ENCODE measurements at regions not wholly inside any gene's neighbourhood (a gene's known extent, or its start where the extent isn't known, plus 50 kb on each side); places are given as distances from the start of the nearest gene placed in this dataset.
A peak's percentile ranks its signal among the peaks of the same experiment; 100 is the strongest.

DNA sequence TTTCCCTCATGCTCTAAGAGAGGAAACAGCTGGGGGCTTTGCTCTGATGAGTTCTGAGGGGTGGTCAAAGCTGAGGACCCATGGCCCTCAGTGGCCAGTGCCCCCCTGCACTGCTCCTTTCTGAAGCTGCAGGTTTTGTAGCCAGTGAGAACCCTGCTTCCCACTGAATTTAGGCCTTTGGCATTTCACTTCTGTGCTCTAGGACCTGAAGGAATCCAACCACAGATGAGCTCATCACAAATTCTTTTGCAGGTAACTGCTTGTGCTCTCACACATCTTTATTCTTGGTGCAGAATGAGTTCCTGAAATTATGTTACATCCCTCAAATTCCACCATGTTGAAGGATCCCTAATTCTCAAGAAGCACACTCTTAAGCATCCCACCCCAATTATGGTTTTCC is 248.7 kb upstream of the IRF2BP2 start:
- no peak for DNase-seq
- in situ Hi-C loops (cut with MboI; ENCODE audit: low pct_ligation_motif_present in 1 of 4, low pct_unique_long_range_greater_than_20kb in 1 of 4, low sequenced_read_pairs in 3 of 4): loop anchor here in 1 of 4 donors (25.0 kb wide), 1 partner anchor 246 kb away; the partner anchor contains the start of gene IRF2BP2
- no peaks in the 10 kb centered on the region for H3K9me3 ChIP-seq
- peaks cover 15 to 34% (median 28%) of the 10 kb centered on the region in 4 donors for H3K4me1 ChIP-seq
- H3K36me3 ChIP-seq: no peaks in the 10 kb centered on the region
- intact Hi-C loops (cut with DNase I; ENCODE audit: low total_unique reads): no loop called here
- H3K4me3 ChIP-seq: no peak overlapping the region
- no peak overlapping the region for H3K27ac ChIP-seq
- no peaks in the 10 kb centered on the region for H3K27me3 ChIP-seq
- TF ChIP-seq, protein P1, sequence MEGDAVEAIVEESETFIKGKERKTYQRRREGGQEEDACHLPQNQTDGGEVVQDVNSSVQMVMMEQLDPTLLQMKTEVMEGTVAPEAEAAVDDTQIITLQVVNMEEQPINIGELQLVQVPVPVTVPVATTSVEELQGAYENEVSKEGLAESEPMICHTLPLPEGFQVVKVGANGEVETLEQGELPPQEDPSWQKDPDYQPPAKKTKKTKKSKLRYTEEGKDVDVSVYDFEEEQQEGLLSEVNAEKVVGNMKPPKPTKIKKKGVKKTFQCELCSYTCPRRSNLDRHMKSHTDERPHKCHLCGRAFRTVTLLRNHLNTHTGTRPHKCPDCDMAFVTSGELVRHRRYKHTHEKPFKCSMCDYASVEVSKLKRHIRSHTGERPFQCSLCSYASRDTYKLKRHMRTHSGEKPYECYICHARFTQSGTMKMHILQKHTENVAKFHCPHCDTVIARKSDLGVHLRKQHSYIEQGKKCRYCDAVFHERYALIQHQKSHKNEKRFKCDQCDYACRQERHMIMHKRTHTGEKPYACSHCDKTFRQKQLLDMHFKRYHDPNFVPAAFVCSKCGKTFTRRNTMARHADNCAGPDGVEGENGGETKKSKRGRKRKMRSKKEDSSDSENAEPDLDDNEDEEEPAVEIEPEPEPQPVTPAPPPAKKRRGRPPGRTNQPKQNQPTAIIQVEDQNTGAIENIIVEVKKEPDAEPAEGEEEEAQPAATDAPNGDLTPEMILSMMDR (IDR thresholded peaks at IDR 0.05): no peak
- TF ChIP-seq EP300 (IDR thresholded peaks at IDR 0.05; ENCODE audit: low read depth) (no peak), POLR2A (IDR thresholded peaks at IDR 0.05) (no peak), POLR2AphosphoS5 (IDR thresholded peaks at IDR 0.05) (no peak)

DNA sequence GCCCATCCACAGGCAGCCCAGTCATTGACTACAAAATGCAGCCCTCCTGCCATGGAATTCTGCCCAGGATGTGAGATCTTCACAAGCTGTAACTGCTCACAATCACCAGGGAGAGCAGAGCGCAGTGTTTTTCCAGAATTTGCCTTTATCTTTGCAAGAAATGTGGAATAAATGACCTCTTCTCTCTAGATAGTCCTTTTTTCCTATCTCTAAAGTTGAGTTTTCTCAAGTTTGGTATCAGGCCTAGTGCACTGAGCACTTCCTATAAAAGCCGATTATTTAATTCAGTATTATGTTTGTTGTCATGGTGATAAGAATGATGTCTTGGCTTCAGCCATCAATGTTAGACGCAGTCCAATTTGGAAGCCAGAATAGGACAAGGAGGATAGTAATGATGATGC is 246.9 kb upstream of the IRF2BP2 start:
- Histone ChIP-seq H3K9me3 (no peaks in the 10 kb centered on the region), H3K36me3 (no peaks in the 10 kb centered on the region), H3K4me1 (peaks cover 0 to 19% (median 12%) of the 10 kb centered on the region in 4 donors), H3K4me3 (no peak overlapping the region), H3K27me3 (no peaks in the 10 kb centered on the region), H3K27ac (peak overlapping the region; percentile 38 to 66 (median 54))
- intact Hi-C loops (cut with DNase I; ENCODE audit: low total_unique reads) (no loop called here), in situ Hi-C loops (cut with MboI; ENCODE audit: low pct_ligation_motif_present in 1 of 4, low pct_unique_long_range_greater_than_20kb in 1 of 4, low sequenced_read_pairs in 3 of 4) (loop anchor here in 1 of 4 donors (25.0 kb wide), 1 partner anchor 245 kb away; the partner anchor contains the start of gene IRF2BP2)
- WGBS, 2 donors (ENCODE audit: low coverage in 1 of 2): 73 to 79% methylated on average over 2 to 3 of the region's 3 CpGs
- no peak for DNase-seq
- TF ChIP-seq EP300 (IDR thresholded peaks at IDR 0.05; ENCODE audit: low read depth) (no peak), POLR2AphosphoS5 (IDR thresholded peaks at IDR 0.05) (peak in 2 of 3 donors; percentile 15 to 19)

DNA sequence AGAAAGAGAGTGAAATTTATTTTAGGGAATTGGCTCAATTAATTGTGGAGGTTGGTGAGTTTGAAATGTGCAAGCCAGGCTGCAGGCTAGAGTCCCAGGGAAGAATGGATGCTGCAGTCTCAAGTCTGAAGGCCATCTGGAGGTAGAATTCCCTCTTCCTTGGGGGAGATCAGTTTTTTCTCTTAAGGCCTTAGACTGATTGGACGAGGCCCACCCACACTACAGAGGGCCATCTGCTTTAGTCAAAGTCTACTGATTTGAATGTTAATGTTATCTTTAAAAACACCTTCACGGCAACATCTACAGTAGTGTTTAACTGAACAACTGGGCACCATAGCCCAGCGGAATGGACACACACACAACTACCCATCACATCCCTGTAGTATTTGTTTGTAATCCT is 245.9 kb upstream of the IRF2BP2 start:
- in situ Hi-C loops (cut with MboI; ENCODE audit: low pct_ligation_motif_present in 1 of 4, low pct_unique_long_range_greater_than_20kb in 1 of 4, low sequenced_read_pairs in 3 of 4): loop anchor here in 1 of 4 donors (25.0 kb wide), 1 partner anchor 244 kb away; the partner anchor contains the start of gene IRF2BP2
- no peak for TF ChIP-seq POLR2AphosphoS5 (IDR thresholded peaks at IDR 0.05)
- TF ChIP-seq POLR2A (IDR thresholded peaks at IDR 0.05): no peak
- TF ChIP-seq, protein P1 (IDR thresholded peaks at IDR 0.05): no peak
- no peak for TF ChIP-seq EP300 (IDR thresholded peaks at IDR 0.05; ENCODE audit: low read depth)
- Histone ChIP-seq H3K27me3 (no peaks in the 10 kb centered on the region), H3K27ac (peak overlapping the region in 1 of 4 donors; percentile 66), H3K4me1 (peaks cover 0 to 19% (median 8%) of the 10 kb centered on the region in 4 donors), H3K36me3 (no peaks in the 10 kb centered on the region), H3K4me3 (no peak overlapping the region), H3K9me3 (no peaks in the 10 kb centered on the region)
- 91 to 100% methylated on average over 2 to 3 of the region's 3 CpGs for WGBS, 2 donors (ENCODE audit: low coverage in 1 of 2)
- intact Hi-C loops (cut with DNase I; ENCODE audit: low total_unique reads): no loop called here
- DNase-seq: no peak

DNA sequence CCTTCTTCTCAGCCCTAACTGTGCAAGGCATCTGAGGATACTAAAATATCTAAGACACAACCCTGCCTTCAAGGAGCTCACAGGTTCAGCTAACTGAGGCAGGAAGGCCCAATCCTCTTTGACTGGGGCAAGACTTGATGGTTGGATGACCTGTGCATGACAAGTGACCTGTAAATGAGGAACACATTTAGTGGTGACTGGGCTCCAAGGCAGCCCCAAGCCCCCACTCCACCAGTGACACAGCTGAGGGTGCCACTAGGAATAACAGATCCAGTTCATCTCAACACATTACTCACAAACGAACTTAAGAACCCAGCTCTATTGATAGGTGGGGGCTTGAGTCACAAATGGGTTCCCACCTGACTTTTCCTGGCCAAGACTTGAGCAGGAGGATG is 244.7 kb upstream of the IRF2BP2 start:
- Histone ChIP-seq H3K36me3 (no peaks in the 10 kb centered on the region), H3K27me3 (no peaks in the 10 kb centered on the region), H3K4me3 (no peak overlapping the region), H3K27ac (no peak overlapping the region), H3K4me1 (peaks cover 0 to 29% (median 13%) of the 10 kb centered on the region in 4 donors), H3K9me3 (no peaks in the 10 kb centered on the region)
- in situ Hi-C loops (cut with MboI; ENCODE audit: low pct_ligation_motif_present in 1 of 4, low pct_unique_long_range_greater_than_20kb in 1 of 4, low sequenced_read_pairs in 3 of 4): loop anchor here in 1 of 4 donors (25.0 kb wide), 1 partner anchor 242 kb away; the partner anchor contains the start of gene IRF2BP2
- WGBS, 2 donors (ENCODE audit: low coverage in 1 of 2): 85% methylated on average over 1 of the region's 1 CpG; no CpG with 5 or more reads in 1 of the 2 donors
- no peak for DNase-seq
- TF ChIP-seq EP300 (IDR thresholded peaks at IDR 0.05; ENCODE audit: low read depth): no peak
- intact Hi-C loops (cut with DNase I; ENCODE audit: low total_unique reads): no loop called here

DNA sequence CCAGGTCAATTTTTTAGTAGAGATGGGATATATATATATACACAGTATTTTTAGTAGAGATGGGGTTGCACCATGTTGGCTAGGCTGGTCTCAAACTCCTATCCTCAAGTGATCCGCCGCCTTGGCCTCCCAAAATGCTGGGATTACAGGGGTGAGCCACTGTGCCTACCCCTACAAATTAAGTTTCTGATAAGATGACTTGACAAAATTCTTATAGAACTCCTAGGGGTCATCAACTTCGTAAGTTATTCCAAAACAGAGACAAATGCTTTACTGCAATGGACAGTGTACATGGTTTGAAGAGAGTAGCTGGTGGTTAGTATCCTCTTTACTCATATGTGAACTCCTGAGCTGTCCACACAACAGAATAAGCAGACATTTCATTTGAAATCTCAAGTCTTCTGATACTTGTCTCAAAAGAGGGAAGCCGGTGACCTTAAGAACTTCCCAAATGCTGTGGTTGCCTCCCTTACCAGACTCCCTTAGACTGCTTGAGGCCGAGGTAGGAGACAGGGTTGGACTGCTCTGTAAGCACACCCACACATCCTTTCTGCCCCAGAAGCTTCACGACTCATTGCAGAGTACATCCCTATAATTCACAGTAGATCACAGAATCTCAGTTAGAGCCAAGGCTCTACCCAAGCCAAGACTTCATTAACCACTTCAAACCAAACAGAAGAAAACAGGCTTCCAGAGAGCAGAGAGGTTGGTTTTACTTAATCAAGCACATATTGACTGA is 244.1 kb upstream of the IRF2BP2 start:
- intact Hi-C loops (cut with DNase I; ENCODE audit: low total_unique reads) (no loop called here), in situ Hi-C loops (cut with MboI; ENCODE audit: low pct_ligation_motif_present in 1 of 4, low pct_unique_long_range_greater_than_20kb in 1 of 4, low sequenced_read_pairs in 3 of 4) (loop anchor here in 1 of 4 donors (25.0 kb wide), 1 partner anchor 242 kb away; the partner anchor contains the start of gene IRF2BP2)
- Histone ChIP-seq H3K9me3 (no peaks in the 10 kb centered on the region), H3K27ac (no peak overlapping the region), H3K36me3 (no peaks in the 10 kb centered on the region), H3K27me3 (no peaks in the 10 kb centered on the region), H3K4me1 (peaks cover 0 to 34% (median 17%) of the 10 kb centered on the region in 4 donors), H3K4me3 (no peak overlapping the region)
- no peak for TF ChIP-seq POLR2A (IDR thresholded peaks at IDR 0.05)
- TF ChIP-seq, protein P1 (IDR thresholded peaks at IDR 0.05): no peak
- no peak for TF ChIP-seq POLR2AphosphoS5 (IDR thresholded peaks at IDR 0.05)
- TF ChIP-seq EP300 (IDR thresholded peaks at IDR 0.05; ENCODE audit: low read depth): no peak
- DNase-seq: no peak
- 77 to 100% methylated on average over 2 to 6 of the region's 6 CpGs for WGBS, 2 donors (ENCODE audit: low coverage in 1 of 2)

All from transverse colon (tissue), 4 donors.